NCI-H1694 (cell line): ENCODE measurements at regions not wholly inside any gene's neighbourhood (a gene's known extent, or its start where the extent isn't known, plus 50 kb on each side); places are given as distances from the start of the nearest gene placed in this dataset.

ENCODE experiments used
- DNase-seq: peaks from one replicate; lab custom pipeline; 2025; lab: John Stamatoyannopoulos, UW

- no peak for DNase-seq
These were observed 357.6 kb upstream of the CWC22 start for GRCh38 chr2:180364719-180365118.

GRCh38 chr2:180360283-180360618 lies 353.2 kb upstream of the CWC22 start:
- no peak for DNase-seq

DNA sequence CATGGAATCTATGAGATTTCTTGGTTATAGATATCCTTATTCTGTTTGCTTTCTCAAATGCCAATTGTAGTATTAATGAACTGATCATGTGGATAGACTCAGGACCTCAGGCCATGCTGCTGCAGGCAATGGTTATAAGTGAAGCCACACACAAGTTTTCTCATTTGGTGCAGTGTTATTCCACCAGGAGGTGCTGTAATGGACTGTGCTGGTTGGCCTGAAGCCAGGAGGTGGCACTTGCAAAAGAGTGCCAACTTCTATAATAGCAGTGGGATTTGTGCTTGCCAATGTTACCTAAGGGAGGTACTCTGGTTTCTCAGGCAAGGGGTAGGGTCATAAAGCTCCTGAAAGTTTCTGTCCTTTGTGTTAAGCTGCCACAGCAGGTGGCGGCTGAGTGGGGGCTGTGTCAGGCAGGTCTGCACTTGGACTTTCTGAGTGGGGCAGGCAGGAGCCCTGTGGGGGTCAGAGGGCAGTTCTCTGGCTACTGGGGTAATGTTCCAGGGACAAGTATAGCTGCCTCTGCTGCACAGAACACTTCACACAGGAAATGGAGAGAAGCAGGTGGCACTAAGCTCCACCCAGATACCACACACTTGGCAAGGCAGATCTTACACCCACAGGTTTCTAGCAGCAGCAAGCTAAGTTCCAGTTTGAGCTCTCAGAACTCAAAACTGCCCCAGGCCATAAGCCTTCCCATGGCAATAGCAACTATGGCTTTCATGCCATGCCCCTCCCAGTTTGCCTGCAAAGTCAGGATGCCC lies 352.6 kb upstream of the CWC22 start:
- no peak for DNase-seq

GRCh38 chr2:180358458-180358857 lies 351.4 kb upstream of the CWC22 start:
- no peak for DNase-seq

GRCh38 chr2:180356676-180357075 lies 349.6 kb upstream of the CWC22 start:
- no peak for DNase-seq

DNA sequence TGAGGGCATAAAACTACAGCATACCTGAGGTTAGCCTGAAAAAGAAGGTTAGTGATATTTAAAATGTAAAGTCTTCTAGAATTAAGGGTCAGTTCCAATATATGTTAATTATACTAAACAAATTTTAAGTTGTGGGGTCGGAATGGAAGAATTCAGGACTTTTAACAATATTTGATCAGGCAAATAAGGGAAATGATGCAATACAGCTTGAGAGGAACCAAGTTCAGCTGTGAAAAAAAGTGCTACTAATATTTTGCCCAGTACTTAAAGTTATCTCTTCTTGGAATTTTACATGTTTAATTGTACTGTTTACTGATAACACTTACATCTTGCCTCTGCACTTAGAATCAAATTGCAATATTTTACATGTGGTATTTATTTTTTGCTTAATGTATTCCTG lies 345.5 kb upstream of the CWC22 start:
- DNase-seq, result no peak

DNA sequence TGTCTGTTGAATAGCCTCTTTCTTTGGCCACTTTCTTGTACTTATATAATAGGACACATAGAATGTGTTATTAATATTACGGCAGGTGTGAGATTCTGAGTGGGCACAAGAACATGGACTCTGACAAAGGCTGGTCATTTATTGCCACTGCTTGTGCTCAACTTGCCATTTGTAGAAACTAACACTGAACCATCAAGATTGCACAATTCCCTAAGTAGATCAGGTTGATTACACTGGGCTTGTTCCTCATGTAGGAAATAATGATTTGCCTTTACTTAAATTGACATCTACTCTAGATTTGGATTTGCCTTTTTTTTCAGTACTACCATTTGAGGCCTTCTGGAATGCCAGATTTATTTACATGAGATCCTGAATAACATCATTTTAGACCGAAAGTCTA lies 342.7 kb upstream of the CWC22 start:
- no peak for DNase-seq

DNA sequence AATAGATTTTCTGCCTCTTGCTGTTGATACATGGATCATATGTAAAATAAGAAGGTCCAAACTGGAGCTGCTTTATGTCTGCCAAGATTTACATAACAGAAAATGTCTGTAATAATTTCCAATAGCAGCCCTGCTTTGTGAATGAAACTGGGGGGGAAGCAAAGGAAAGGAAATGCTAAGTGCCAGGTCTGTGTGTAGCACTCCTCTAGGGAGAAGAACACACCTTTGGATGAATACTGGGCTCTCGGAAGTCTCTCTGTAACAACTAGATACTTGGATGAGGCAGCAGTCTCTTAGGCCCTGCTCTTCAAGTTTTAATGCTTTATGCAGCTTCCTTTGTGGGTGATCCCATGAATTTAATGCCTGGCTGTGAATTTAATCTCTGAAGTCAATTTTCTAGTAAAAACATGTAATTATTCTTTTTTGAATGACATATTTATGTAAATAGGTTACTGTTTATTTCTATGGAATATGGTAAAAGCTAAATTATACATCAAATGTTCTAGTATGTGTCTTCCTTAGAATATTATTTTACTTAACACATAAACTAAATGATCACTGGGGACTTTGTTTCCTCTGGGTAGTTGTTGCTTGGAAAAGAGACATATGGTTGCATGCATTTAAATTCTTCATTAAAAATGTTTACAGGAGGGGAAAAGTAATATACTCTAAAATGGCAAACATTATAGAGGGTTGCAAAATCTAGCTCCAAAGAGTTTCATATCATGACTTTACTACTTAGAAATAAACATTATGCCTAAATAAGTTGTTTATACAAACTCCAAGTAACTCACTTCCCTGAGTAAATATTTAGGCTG lies 336.6 kb upstream of the CWC22 start:
- no peak for DNase-seq

DNA sequence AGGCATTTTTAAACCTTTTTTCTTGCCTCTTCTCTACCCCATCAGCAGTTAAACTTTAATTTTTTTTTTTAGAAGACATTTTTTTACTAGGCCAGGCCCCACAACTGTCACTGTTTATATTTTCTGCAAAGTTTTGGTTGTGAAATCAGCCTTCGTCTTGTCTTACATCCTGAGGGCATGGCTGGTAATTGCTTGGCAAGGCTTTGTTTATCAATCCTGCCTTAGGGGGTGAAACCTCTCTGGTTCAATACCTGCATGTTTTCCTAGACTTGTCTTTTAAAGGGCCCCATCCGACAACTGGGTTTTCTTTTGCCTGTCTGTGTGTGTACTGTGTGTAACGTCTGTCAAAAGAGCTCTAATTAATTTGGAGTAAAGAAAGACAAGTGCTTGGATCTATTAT lies 330.0 kb upstream of the CWC22 start:
- DNase-seq, result no peak

DNA sequence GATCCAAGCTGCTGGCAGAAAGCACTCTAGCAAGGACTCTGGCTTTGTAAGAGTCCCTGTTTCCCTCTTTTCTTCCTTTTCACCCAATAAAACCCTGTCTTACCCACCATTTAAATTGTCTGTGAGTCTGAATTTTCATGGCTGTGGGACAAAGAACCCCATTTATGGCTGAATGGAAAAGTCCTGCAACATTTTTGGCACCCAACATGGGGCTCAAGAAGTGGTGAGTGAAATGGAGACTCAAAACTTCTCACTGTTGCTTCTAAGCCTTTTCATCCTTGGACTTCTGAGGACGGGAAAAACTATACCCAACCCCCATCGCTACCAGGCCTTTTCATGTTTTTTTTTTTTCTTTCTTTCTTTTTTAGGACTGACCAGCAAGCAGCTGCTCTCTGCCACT lies 329.5 kb upstream of the CWC22 start:
- no peak for DNase-seq

DNA sequence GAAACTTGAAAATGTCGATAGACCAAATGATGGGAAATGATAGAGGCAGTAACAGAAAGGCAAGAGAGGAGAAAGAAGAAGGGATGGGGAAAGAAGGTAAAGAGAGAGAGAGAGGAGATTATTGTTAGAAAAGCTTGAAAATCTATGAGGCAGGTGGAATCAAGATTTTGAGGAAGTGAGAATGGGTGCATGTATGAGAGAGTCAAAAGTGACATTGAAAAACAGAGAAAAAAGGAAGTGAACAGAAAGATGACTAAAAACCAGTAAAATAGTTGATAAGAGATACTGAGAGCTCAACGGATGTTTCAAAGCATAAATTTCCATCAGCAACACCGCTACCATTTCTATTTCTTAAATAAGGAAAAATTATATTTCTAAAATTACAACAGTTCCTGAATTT lies 327.4 kb upstream of the CWC22 start:
- DNase-seq, result no peak

DNA sequence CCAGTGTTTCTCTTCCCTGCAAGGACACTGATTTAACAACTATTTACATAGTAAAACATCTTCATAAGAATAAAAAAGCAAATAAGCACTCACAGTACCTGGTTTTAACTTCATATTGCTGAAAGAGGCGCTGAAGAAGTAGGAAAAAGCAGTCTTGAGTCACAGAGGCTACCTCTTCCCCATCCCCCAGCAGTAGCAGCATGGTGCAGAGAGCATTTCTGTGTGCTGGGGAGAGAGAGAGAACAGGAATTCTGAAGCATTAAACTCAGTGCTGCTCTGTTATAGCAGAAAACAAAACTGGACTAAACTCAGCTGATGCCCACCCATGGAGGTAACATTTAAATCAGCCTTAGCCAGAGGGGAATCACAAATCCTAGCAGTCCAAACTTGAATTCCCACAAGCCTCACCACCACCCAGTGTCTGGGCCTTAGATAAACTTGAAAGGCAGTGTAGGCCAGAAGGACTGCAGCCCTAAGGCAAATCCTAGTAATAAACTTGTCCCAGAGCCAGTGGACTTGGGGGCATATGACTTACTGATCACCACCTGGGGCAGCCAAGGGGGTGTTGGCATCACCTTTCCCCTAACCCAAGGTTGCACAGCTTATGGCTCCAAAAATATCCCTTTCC lies 321.8 kb upstream of the CWC22 start:
- no peak for DNase-seq

DNA sequence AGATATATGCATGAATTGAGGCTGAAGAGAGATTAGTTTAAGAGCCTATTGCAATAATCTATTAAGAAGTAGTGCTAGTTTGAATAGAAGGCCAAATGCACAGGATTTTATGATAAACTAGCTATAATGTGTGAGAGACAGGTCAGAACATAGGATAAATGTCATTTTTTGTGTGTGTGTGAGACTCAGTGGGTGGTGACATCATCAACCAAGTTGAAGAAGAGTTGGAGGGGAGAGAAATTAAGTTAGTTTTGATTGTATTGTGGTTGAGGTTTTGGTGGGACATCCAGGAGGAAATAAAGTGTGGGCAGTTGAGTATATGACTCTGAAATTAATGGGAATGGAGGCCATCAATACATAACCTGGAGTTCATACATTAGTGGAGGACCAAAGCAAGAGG lies 320.1 kb upstream of the CWC22 start:
- no peak for DNase-seq

- peak; percentile 48 for DNase-seq
These were observed 318.5 kb upstream of the CWC22 start for GRCh38 chr2:180325416-180326120.

DNA sequence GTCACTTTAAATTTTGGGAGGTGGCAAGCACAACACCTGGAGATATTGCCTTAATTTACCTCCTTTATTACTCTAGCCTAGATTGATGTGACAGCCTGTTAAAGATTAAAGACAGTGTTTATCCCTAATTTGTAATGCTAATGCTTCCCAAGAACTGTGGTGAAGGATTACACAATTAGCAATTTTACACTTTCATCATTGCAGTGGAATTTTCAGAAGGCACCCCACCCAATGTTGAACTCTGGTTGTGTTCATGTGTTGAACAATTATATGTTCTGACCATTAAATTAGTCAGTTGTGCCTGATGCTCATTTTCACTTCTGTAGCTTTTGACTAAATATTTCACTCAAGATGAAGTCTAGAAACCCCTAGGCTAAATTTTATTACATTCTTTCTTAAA lies 317.1 kb upstream of the CWC22 start:
- DNase-seq, result no peak

DNA sequence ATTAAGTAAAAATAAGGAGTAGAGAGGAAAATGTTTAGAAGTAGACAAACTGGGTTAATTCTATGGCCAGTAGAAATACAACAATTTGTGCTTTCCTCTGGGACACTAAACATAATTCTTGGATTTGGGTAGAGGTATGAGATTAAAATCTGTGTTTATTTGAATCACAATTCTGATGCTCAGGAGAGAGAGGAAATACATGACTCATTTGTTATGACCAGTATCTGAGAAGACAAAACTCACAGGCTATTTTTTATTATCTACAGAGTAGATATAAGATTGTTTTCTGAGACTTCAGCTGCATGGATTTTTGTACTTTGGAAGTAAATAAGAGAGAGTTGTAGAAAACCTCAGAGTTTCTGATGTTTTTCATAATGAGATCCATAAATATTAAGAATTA lies 315.7 kb upstream of the CWC22 start:
- DNase-seq, result no peak

GRCh38 chr2:180319586-180320405 lies 312.7 kb upstream of the CWC22 start:
- no peak for DNase-seq

- no peak for DNase-seq
These were observed 307.0 kb upstream of the CWC22 start for GRCh38 chr2:180314086-180314485.

DNA sequence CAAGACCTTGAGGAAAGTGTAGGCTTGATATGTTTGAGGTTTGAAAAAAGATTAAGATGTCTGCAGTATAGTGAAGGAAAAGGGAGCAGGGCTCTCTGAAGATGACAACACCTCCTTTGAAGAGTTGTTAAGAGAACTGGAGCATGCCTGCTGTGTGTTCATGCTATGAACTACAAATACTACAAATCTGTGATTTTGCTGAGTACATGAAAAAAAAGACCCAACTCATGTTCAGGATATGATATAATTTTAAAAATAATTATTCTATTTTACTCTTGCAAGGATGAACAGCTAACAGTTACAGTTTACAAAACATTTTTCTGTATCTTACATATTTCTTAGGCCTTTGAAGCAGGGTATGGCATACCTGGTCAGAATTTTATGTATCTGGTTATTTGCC lies 305.4 kb upstream of the CWC22 start:
- DNase-seq, result no peak

GRCh38 chr2:180307096-180307495 lies 300.0 kb upstream of the CWC22 start:
- DNase-seq, result no peak

DNA sequence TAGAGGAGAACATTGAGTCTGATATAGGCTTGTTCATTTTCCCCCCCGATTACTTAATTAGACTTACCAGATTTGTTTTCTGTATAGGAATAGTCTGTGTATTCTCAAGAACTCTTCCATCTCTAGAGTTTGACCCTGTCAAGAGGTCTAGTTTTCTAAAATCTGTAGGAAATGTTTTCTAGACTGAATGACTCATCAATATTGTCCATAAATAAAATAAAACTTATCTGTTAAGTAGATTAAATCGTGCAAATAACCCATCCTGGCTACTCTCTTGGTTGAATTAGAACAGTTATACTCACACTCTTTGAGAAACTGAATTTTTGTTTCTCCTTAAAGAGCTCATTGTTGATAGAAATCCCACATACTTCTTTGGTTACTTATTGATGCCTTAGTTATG lies 299.2 kb upstream of the CWC22 start:
- DNase-seq, result no peak
